Mesendoderm (in vitro differentiated cells): ENCODE measurements at regions not wholly inside any gene's neighbourhood (a gene's known extent, or its start where the extent isn't known, plus 50 kb on each side); places are given as distances from the start of the nearest gene placed in this dataset.

Source experiments
- DNase-seq: peaks from one replicate; pipeline ENCODE4 v3.0.0; 2013
- H2AK5ac ChIP-seq: 2 replicates; pipeline ENCODE4 v1.6.1; 2013; ENCODE audit warnings: low read length, inconsistent platforms
- H2BK120ac ChIP-seq: 2 replicates; pipeline ENCODE4 v1.6.1; 2013; ENCODE audit warnings: low read depth, mild to moderate bottlenecking, low read length, moderate library complexity, mixed read lengths
- H2BK15ac ChIP-seq: replicated peaks from 2 replicates; pipeline ENCODE4 v1.6.1; 2013; ENCODE audit warnings: low read depth, mild to moderate bottlenecking, moderate library complexity
- H2BK5ac ChIP-seq: 2 replicates; pipeline ENCODE4 v1.6.1; 2013; ENCODE audit warnings: low read length, inconsistent platforms
- H3K18ac ChIP-seq: 2 replicates; pipeline ENCODE4 v1.6.1; 2013; ENCODE audit warnings: mild to moderate bottlenecking, low read length, mixed read lengths
- H3K23ac ChIP-seq: one replicate; pipeline ENCODE4 v1.6.1; 2013; ENCODE audit warnings: low read length
- H3K27ac ChIP-seq: 2 replicates; pipeline ENCODE4 v1.5.1; 2013; ENCODE audit warnings: low read depth, mild to moderate bottlenecking, inconsistent platforms, low read length, moderate library complexity
- H3K27me3 ChIP-seq: 2 replicates; pipeline ENCODE4 v1.6.1; 2013; ENCODE audit warnings: low read length, control low read depth, mild to moderate bottlenecking, inconsistent platforms; ENCODE audit not compliant: insufficient read depth, poor library complexity
- H3K36me3 ChIP-seq: 2 replicates; pipeline ENCODE4 v1.6.1; 2013; ENCODE audit warnings: low read length, inconsistent platforms; ENCODE audit not compliant: control insufficient read depth, insufficient read depth
- H3K4ac ChIP-seq: one replicate; pipeline ENCODE4 v1.6.1; 2013; ENCODE audit warnings: low read depth, mild to moderate bottlenecking, low read length, moderate library complexity
- H3K4me1 ChIP-seq: 2 replicates; pipeline ENCODE4 v1.6.1; 2013; ENCODE audit warnings: low read depth, low read length, inconsistent platforms; ENCODE audit not compliant: control insufficient read depth
- H3K4me2 ChIP-seq: 2 replicates; pipeline ENCODE4 v1.6.1; 2013; ENCODE audit warnings: low read length
- H3K4me3 ChIP-seq: 2 replicates; pipeline ENCODE4 v1.5.1; 2013; ENCODE audit warnings: mild to moderate bottlenecking, low read length
- H3K56ac ChIP-seq: one replicate; pipeline ENCODE4 v1.6.1; 2013; ENCODE audit warnings: low read length
- H3K79me1 ChIP-seq: 2 replicates; pipeline ENCODE4 v1.6.1; 2013; ENCODE audit warnings: low read length, inconsistent platforms
- H3K79me2 ChIP-seq: 2 replicates; pipeline ENCODE4 v1.6.1; 2013; ENCODE audit warnings: mild to moderate bottlenecking, low read length; ENCODE audit not compliant: control insufficient read depth, insufficient read depth
- H3K9ac ChIP-seq: 2 replicates; pipeline ENCODE4 v1.6.1; 2013; ENCODE audit warnings: low read length, inconsistent platforms
- H4K5ac ChIP-seq: one replicate; pipeline ENCODE4 v1.6.1; 2013; ENCODE audit warnings: low read length
- H4K8ac ChIP-seq: one replicate; pipeline ENCODE4 v1.6.1; 2013; ENCODE audit warnings: low read depth, mild to moderate bottlenecking, control low read depth, low read length, moderate library complexity
- WGBS: extraction: QIAGEN DNeasy Blood & Tissue Kit; methylation state at CpG from one replicate; pipeline ENCODE4 v1.1.7; 2013; ENCODE audit warnings: low lambda C conversion rate, missing lambda C conversion rate; ENCODE audit not compliant: insufficient coverage; ENCODE audit errors: extremely low coverage; 5-methylcytosine and 5-hydroxymethylcytosine counted together

- H3K27ac ChIP-seq: no peak overlapping the region
- H4K5ac ChIP-seq: no peak overlapping the region
- H3K23ac ChIP-seq: no peak overlapping the region
- no peak overlapping the region for H3K18ac ChIP-seq
- H2BK120ac ChIP-seq: no peak overlapping the region
- no peak overlapping the region for H3K4me2 ChIP-seq
- no peak overlapping the region for H3K4me3 ChIP-seq
- H2BK15ac ChIP-seq: no peak overlapping the region
- H3K4ac ChIP-seq: no peak overlapping the region
- WGBS: no CpG with 5 or more reads among the region's 2 CpGs
- H3K79me1 ChIP-seq: no peaks in the 10 kb centered on the region
- no peak for DNase-seq
- H4K8ac ChIP-seq: no peak overlapping the region
- H3K9ac ChIP-seq: no peak overlapping the region
- H3K27me3 ChIP-seq: no peaks in the 10 kb centered on the region
- H3K4me1 ChIP-seq: no peaks in the 10 kb centered on the region
- H3K56ac ChIP-seq: no peak overlapping the region
- no peak overlapping the region for H2AK5ac ChIP-seq
- H2BK5ac ChIP-seq: no peak overlapping the region
- no peaks in the 10 kb centered on the region for H3K79me2 ChIP-seq
- no peaks in the 10 kb centered on the region for H3K36me3 ChIP-seq
Observed at GRCh38 chr2:45236268-45236667, 227.0 kb upstream of the SIX2 start.

GRCh38 chr2:45233301-45233700 is 224.0 kb upstream of the SIX2 start:
- no peak for DNase-seq
- H4K5ac ChIP-seq: no peak overlapping the region
- H3K4me2 ChIP-seq: no peak overlapping the region
- no peak overlapping the region for H3K27ac ChIP-seq
- no peak overlapping the region for H2BK5ac ChIP-seq
- H3K79me1 ChIP-seq: no peaks in the 10 kb centered on the region
- H4K8ac ChIP-seq: no peak overlapping the region
- H3K36me3 ChIP-seq: no peaks in the 10 kb centered on the region
- no peak overlapping the region for H3K23ac ChIP-seq
- no CpG with 5 or more reads among the region's 3 CpGs for WGBS
- no peak overlapping the region for H3K18ac ChIP-seq
- H3K27me3 ChIP-seq: no peaks in the 10 kb centered on the region
- no peak overlapping the region for H3K4ac ChIP-seq
- H3K79me2 ChIP-seq: no peaks in the 10 kb centered on the region
- no peak overlapping the region for H2AK5ac ChIP-seq
- no peak overlapping the region for H2BK15ac ChIP-seq
- H3K4me1 ChIP-seq: no peaks in the 10 kb centered on the region
- no peak overlapping the region for H3K56ac ChIP-seq
- no peak overlapping the region for H3K4me3 ChIP-seq
- no peak overlapping the region for H3K9ac ChIP-seq
- no peak overlapping the region for H2BK120ac ChIP-seq

- no peak overlapping the region for H3K4me3 ChIP-seq
- no peak for DNase-seq
- no peak overlapping the region for H2BK5ac ChIP-seq
- H3K18ac ChIP-seq: no peak overlapping the region
- no peaks in the 10 kb centered on the region for H3K4me1 ChIP-seq
- no peak overlapping the region for H3K9ac ChIP-seq
- no peak overlapping the region for H2AK5ac ChIP-seq
- no peaks in the 10 kb centered on the region for H3K27me3 ChIP-seq
- H3K79me1 ChIP-seq: no peaks in the 10 kb centered on the region
- no CpG with 5 or more reads among the region's 1 CpG for WGBS
- H3K4ac ChIP-seq: no peak overlapping the region
- no peak overlapping the region for H4K8ac ChIP-seq
- no peak overlapping the region for H3K23ac ChIP-seq
- no peak overlapping the region for H4K5ac ChIP-seq
- no peaks in the 10 kb centered on the region for H3K36me3 ChIP-seq
- no peak overlapping the region for H3K56ac ChIP-seq
- no peak overlapping the region for H3K4me2 ChIP-seq
- no peak overlapping the region for H2BK15ac ChIP-seq
- H3K27ac ChIP-seq: no peak overlapping the region
- H3K79me2 ChIP-seq: no peaks in the 10 kb centered on the region
- H2BK120ac ChIP-seq: no peak overlapping the region
Observed at GRCh38 chr2:45232818-45233217, 223.6 kb upstream of the SIX2 start.

- Histone ChIP-seq H2AK5ac (no peak overlapping the region), H3K18ac (no peak overlapping the region), H3K27me3 (no peaks in the 10 kb centered on the region), H3K36me3 (no peaks in the 10 kb centered on the region), H2BK15ac (no peak overlapping the region), H3K56ac (no peak overlapping the region), H3K4me2 (no peak overlapping the region), H2BK120ac (no peak overlapping the region), H3K27ac (no peak overlapping the region), H3K79me1 (no peaks in the 10 kb centered on the region), H4K8ac (no peak overlapping the region), H3K79me2 (no peaks in the 10 kb centered on the region), H3K4ac (no peak overlapping the region), H3K23ac (no peak overlapping the region), H3K9ac (no peak overlapping the region), H3K4me1 (no peaks in the 10 kb centered on the region), H2BK5ac (no peak overlapping the region), H4K5ac (no peak overlapping the region), H3K4me3 (no peak overlapping the region)
- no peak for DNase-seq
- WGBS: no CpG with 5 or more reads among the region's 1 CpG
Observed at GRCh38 chr2:45229411-45229810, 220.2 kb upstream of the SIX2 start.

GRCh38 chr2:45227347-45227746 is 218.1 kb upstream of the SIX2 start:
- H2AK5ac ChIP-seq: no peak overlapping the region
- no peaks in the 10 kb centered on the region for H3K27me3 ChIP-seq
- H2BK5ac ChIP-seq: no peak overlapping the region
- H3K4me3 ChIP-seq: no peak overlapping the region
- no peak overlapping the region for H4K5ac ChIP-seq
- no peak overlapping the region for H3K56ac ChIP-seq
- H3K9ac ChIP-seq: no peak overlapping the region
- no peak overlapping the region for H3K4ac ChIP-seq
- H3K36me3 ChIP-seq: no peaks in the 10 kb centered on the region
- no peak for DNase-seq
- no peak overlapping the region for H3K4me2 ChIP-seq
- no peaks in the 10 kb centered on the region for H3K79me1 ChIP-seq
- H4K8ac ChIP-seq: no peak overlapping the region
- H3K4me1 ChIP-seq: peaks cover 7% of the 10 kb centered on the region
- WGBS: no CpG with 5 or more reads among the region's 3 CpGs
- H3K23ac ChIP-seq: no peak overlapping the region
- no peak overlapping the region for H2BK15ac ChIP-seq
- H3K27ac ChIP-seq: no peak overlapping the region
- no peak overlapping the region for H2BK120ac ChIP-seq
- no peak overlapping the region for H3K18ac ChIP-seq
- H3K79me2 ChIP-seq: no peaks in the 10 kb centered on the region

GRCh38 chr2:45224993-45225380 is 215.7 kb upstream of the SIX2 start:
- Histone ChIP-seq H3K23ac (no peak overlapping the region), H3K4me3 (no peak overlapping the region), H3K79me2 (no peaks in the 10 kb centered on the region), H3K27ac (no peak overlapping the region), H3K18ac (no peak overlapping the region), H2AK5ac (no peak overlapping the region), H2BK5ac (no peak overlapping the region), H2BK15ac (no peak overlapping the region), H4K8ac (no peak overlapping the region), H3K4ac (no peak overlapping the region), H3K56ac (no peak overlapping the region), H3K79me1 (no peaks in the 10 kb centered on the region), H2BK120ac (no peak overlapping the region), H4K5ac (no peak overlapping the region), H3K27me3 (no peaks in the 10 kb centered on the region), H3K4me1 (peaks cover 7% of the 10 kb centered on the region), H3K4me2 (no peak overlapping the region), H3K36me3 (no peaks in the 10 kb centered on the region), H3K9ac (no peak overlapping the region)
- DNase-seq: no peak
- no CpG with 5 or more reads among the region's 4 CpGs for WGBS
